ENCODE measurements at regions not wholly inside any gene's neighbourhood (a gene's known extent, or its start where the extent isn't known, plus 50 kb on each side); places are given as distances from the start of the nearest gene placed in this dataset.
"Not testable (repeated sequence)": the region's sequence is repeated elsewhere in the genome, so short reads cannot be mapped to it uniquely, and the experiment has no call there.

DNA sequence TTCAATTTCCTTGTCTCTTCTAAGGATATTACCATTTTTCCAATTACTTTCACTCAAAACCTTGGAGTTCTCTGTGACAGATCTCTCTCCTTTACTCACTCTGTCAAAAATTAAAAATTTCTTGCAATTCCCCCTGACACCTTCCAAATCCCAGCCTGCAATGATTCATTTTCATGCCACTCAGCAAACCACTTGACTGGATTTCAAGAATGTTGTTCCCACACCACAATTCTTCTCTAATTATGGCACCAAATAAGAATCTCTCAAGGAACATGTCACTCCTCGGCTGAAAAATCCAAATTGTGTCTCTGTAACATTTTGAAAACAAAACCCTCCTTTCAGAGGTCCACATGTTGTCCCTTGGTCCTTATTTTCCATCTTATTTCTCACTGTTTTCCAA lies 438.9 kb upstream of the ZP4 start:
- Mint-ChIP-seq H3K9me3 (peaks cover 4 to 8% of the 10 kb centered on the region in 2 experiments), H3K4me1 (no peaks in the 10 kb centered on the region), H3K27me3 (ENCODE audit: low read depth) (no peaks in the 10 kb centered on the region), H3K4me3 (no peak overlapping the region), H3K36me3 (ENCODE audit: insufficient read depth in 1 of 3, low read depth in 3 of 3) (peaks cover 6 to 15% (median 8%) of the 10 kb centered on the region in 3 experiments; a peak in 6 of 7 replicates), H3K27ac (no peak overlapping the region)
- TF ChIP-seq CTCF (conservative IDR thresholded peaks at IDR 0.05), result no peak
- H2AFZ ChIP-seq (ENCODE audit: low read length), result no peak overlapping the region
- no peaks in the 10 kb centered on the region for H3K23me2 ChIP-seq (ENCODE audit: insufficient read length, low read depth, low read length, poor library complexity, severe bottlenecking)
- no peak overlapping the region for H3K56ac ChIP-seq (ENCODE audit: insufficient read length, low read depth, low read length)
- H3K14ac ChIP-seq (ENCODE audit: insufficient read depth, low read length), result no peak overlapping the region
- no peak overlapping the region for H3T11ph ChIP-seq (ENCODE audit: low read length)
- H3K27me3 ChIP-seq (ENCODE audit: insufficient read depth, low read length), result no peaks in the 10 kb centered on the region
- no peak overlapping the region for H2AK5ac ChIP-seq (ENCODE audit: insufficient read length, low read length)
- no peak overlapping the region for H4K5ac ChIP-seq (ENCODE audit: insufficient read length, low read depth, low read length)
- no peak overlapping the region for H3K9ac ChIP-seq (ENCODE audit: extremely low read depth, insufficient read length, low read length)
- H2BK5ac ChIP-seq (ENCODE audit: insufficient read length, low read length), result no peak overlapping the region
- no peak overlapping the region for H3K27ac ChIP-seq (ENCODE audit: insufficient read length, low read depth, low read length)
- no peak overlapping the region for H2BK20ac ChIP-seq (ENCODE audit: low read depth, low read length, poor library complexity, severe bottlenecking)
- H3K18ac ChIP-seq (ENCODE audit: insufficient read length, low read depth, low read length), result no peak overlapping the region
- H3K4me1 ChIP-seq (ENCODE audit: insufficient read depth, low read length), result no peaks in the 10 kb centered on the region
- H3K23ac ChIP-seq (ENCODE audit: insufficient read length, low read depth, low read length), result no peak overlapping the region
- no peak overlapping the region for H2BK15ac ChIP-seq (ENCODE audit: low read depth, low read length)
- no peaks in the 10 kb centered on the region for H3K9me3 ChIP-seq (ENCODE audit: control insufficient read depth, low read depth, low read length)
- no peak overlapping the region for H4K8ac ChIP-seq (replicated peaks; ENCODE audit: insufficient read length, low read depth, low read length)
- no peak overlapping the region for H3K4me2 ChIP-seq (ENCODE audit: insufficient read depth, insufficient read length, low read length)
- no peaks in the 10 kb centered on the region for H4K20me1 ChIP-seq (ENCODE audit: control insufficient read depth, insufficient read depth, insufficient read length)
- H3K79me1 ChIP-seq (ENCODE audit: insufficient read depth, low read depth, low read length, poor library complexity, severe bottlenecking), result no peaks in the 10 kb centered on the region
- H2BK12ac ChIP-seq (ENCODE audit: insufficient read length, low read depth, low read length), result no peak overlapping the region
- no peak overlapping the region for H2BK120ac ChIP-seq (ENCODE audit: low read depth, low read length, poor library complexity, severe bottlenecking)
- no peak overlapping the region for H4K91ac ChIP-seq (ENCODE audit: insufficient read length, low read depth, low read length)
- WGBS (ENCODE audit: extremely low coverage, insufficient read length, low lambda C conversion rate), result no CpG with 5 or more reads among the region's 1 CpG
- no peak overlapping the region for H3K4ac ChIP-seq (ENCODE audit: low read depth, low read length)
- DNase-seq, result no peak
- no peaks in the 10 kb centered on the region for H3K79me2 ChIP-seq (ENCODE audit: insufficient read depth, low read length)

DNA sequence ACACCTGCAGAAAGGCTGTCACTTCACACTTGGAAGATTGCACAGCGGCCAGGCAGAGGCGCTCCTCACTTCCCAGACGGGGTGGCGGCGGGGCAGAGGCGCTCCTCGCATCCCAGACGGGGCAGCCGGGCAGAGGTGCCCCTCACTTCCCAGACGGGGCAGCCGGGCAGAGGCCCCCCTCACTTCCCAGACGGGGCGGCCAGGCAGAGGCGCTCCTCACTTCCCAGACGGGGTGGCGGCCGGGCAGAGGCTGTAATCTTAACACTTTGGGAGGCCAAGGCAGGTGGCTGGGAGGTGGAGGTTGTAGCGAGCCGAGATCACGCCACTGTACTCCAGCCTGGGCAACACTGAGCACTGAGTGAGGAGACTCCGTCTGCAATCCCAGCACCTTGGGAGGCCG lies 436.3 kb upstream of the ZP4 start:
- H2BK5ac ChIP-seq (ENCODE audit: insufficient read length, low read length); H3K4me1 Mint-ChIP-seq; H3K9me3 Mint-ChIP-seq; H3T11ph ChIP-seq (ENCODE audit: low read length); H3K23ac ChIP-seq (ENCODE audit: insufficient read length, low read depth, low read length); H3K27ac ChIP-seq (ENCODE audit: insufficient read length, low read depth, low read length); H3K18ac ChIP-seq (ENCODE audit: insufficient read length, low read depth, low read length); H3K4me1 ChIP-seq (ENCODE audit: insufficient read depth, low read length); H3K27me3 Mint-ChIP-seq (ENCODE audit: low read depth); H3K9ac ChIP-seq (ENCODE audit: extremely low read depth, insufficient read length, low read length); H3K79me2 ChIP-seq (ENCODE audit: insufficient read depth, low read length); H3K14ac ChIP-seq (ENCODE audit: insufficient read depth, low read length); H3K4ac ChIP-seq (ENCODE audit: low read depth, low read length); H2BK15ac ChIP-seq (ENCODE audit: low read depth, low read length); H2BK120ac ChIP-seq (ENCODE audit: low read depth, low read length, poor library complexity, severe bottlenecking); H2AFZ ChIP-seq (ENCODE audit: low read length); H4K8ac ChIP-seq (replicated peaks; ENCODE audit: insufficient read length, low read depth, low read length); H3K9me3 ChIP-seq (ENCODE audit: control insufficient read depth, low read depth, low read length); H4K20me1 ChIP-seq (ENCODE audit: control insufficient read depth, insufficient read depth, insufficient read length); H3K56ac ChIP-seq (ENCODE audit: insufficient read length, low read depth, low read length); H3K4me3 Mint-ChIP-seq; H2BK12ac ChIP-seq (ENCODE audit: insufficient read length, low read depth, low read length); H2AK5ac ChIP-seq (ENCODE audit: insufficient read length, low read length); DNase-seq; H3K27ac Mint-ChIP-seq; H3K23me2 ChIP-seq (ENCODE audit: insufficient read length, low read depth, low read length, poor library complexity, severe bottlenecking); H4K5ac ChIP-seq (ENCODE audit: insufficient read length, low read depth, low read length); H4K91ac ChIP-seq (ENCODE audit: insufficient read length, low read depth, low read length); H2BK20ac ChIP-seq (ENCODE audit: low read depth, low read length, poor library complexity, severe bottlenecking); H3K4me2 ChIP-seq (ENCODE audit: insufficient read depth, insufficient read length, low read length); H3K79me1 ChIP-seq (ENCODE audit: insufficient read depth, low read depth, low read length, poor library complexity, severe bottlenecking); H3K27me3 ChIP-seq (ENCODE audit: insufficient read depth, low read length): not testable (repeated sequence)
- peaks cover 6 to 15% (median 8%) of the 10 kb centered on the region in 3 experiments; a peak in 6 of 7 replicates for H3K36me3 Mint-ChIP-seq (ENCODE audit: insufficient read depth in 1 of 3, low read depth in 3 of 3)
- no CpG with 5 or more reads among the region's 22 CpGs for WGBS (ENCODE audit: extremely low coverage, insufficient read length, low lambda C conversion rate)
